ENCODE measurements at regions not wholly inside any gene's neighbourhood (a gene's known extent, or its start where the extent isn't known, plus 50 kb on each side); places are given as distances from the start of the nearest gene placed in this dataset.

DNA sequence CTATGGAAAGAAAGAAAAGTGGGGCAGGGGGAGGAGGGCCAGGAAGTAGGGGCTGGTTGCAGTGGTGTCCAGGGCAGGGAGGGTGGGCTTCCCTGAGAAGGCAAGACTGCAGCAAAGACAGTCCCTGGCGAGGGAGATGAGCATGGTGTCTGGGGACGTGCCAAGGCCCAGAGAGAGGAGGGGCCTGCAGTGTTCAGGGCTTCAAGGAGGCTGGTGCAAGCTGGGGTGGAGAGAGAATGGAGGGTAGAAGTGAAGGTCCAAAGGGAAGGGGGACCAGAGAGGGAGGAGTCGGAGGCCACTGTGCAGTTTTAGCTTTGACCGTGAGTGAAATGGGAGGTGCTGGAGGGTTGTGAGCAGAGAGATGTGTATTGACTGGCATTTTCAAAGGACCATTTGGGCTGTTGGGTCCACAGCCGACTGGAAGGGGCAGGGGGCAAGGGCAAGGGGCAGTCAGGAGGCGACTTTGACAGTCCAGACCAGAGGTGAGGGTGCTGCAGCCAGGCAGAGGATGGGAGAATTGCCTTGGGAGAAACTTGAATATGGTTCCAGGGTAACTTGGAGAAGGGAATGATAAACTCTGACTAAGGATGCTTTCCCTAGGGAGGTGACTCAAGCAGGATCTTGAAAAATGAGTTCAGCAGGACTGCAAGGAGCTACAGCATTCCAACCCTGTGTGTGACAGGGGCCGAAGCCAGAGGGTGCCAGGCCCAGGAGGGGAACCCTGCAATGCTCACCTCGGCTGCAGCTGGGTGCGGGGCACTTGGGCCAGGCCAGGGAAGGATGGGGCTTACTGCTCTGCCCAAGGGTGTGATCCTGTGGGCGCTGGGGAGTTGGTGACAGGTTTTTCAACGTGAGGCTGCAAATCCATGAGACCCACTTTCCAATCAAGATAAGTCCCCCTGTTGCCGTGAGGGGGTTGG lies 177.1 kb upstream of the HAAO start:
- TF ChIP-seq POLR2A (IDR thresholded peaks at IDR 0.05) (no peak), EP300 (IDR thresholded peaks at IDR 0.05) (no peak)
- TF ChIP-seq, protein P1, sequence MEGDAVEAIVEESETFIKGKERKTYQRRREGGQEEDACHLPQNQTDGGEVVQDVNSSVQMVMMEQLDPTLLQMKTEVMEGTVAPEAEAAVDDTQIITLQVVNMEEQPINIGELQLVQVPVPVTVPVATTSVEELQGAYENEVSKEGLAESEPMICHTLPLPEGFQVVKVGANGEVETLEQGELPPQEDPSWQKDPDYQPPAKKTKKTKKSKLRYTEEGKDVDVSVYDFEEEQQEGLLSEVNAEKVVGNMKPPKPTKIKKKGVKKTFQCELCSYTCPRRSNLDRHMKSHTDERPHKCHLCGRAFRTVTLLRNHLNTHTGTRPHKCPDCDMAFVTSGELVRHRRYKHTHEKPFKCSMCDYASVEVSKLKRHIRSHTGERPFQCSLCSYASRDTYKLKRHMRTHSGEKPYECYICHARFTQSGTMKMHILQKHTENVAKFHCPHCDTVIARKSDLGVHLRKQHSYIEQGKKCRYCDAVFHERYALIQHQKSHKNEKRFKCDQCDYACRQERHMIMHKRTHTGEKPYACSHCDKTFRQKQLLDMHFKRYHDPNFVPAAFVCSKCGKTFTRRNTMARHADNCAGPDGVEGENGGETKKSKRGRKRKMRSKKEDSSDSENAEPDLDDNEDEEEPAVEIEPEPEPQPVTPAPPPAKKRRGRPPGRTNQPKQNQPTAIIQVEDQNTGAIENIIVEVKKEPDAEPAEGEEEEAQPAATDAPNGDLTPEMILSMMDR (IDR thresholded peaks at IDR 0.05), result no peak
- WGBS, 2 donors, result 68 to 77% methylated on average over 10 to 12 of the region's 12 CpGs

DNA sequence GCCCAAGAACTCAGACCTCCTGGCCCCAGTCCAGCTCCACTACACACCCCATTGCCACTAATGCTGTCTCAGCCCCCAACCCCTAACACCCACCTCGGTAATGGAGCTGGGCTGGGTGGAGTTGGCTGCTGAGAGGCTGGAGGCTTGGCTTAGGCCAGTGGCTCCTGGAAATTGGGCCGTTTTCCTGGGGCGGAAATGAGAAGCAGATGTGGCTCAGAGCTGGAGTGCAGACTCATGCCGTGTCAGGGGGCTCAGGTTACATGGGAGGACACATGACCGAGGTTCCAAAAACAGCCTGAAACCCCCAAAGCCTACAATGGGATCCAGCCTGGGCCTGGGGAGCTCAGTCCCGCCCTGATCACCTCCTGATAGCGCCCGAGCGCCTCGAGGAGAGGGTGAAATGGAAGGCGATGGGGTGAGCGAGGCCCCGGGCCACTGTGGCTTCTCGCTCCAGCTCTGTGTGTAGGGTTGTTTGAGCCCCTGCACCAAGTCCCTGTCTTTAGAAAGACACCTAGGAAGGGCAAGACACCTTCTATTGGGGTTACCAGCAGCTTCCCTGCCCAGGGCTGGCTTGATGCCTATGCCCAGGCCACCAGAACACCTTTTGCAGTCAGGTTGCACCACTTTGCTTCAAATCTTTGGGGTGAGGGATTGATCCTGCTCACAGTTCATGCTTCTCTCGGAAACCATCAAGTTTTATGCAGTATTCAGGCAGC lies 175.7 kb upstream of the HAAO start:
- Histone ChIP-seq H3K36me3 (no peaks in the 10 kb centered on the region), H3K4me3 (no peak overlapping the region), H3K4me1 (peaks cover 0 to 61% (median 20%) of the 10 kb centered on the region in 4 donors), H3K9me3 (no peaks in the 10 kb centered on the region), H3K27me3 (no peaks in the 10 kb centered on the region), H3K27ac (peak overlapping the region; percentile 48 to 78 (median 67))
- no peak for TF ChIP-seq POLR2A (IDR thresholded peaks at IDR 0.05)
- peak in 1 of 2 donors; percentile 66 for TF ChIP-seq EP300 (IDR thresholded peaks at IDR 0.05)
- TF ChIP-seq, protein P1 (IDR thresholded peaks at IDR 0.05), result no peak
- WGBS, 2 donors, result 55 to 78% methylated on average over 13 to 15 of the region's 15 CpGs
- DNase-seq (ENCODE audit: low spot score in 2 of 2), result peak; percentile 59 to 75

More for the DNA sequence above, 177.1 kb upstream of the HAAO start:
- no peaks in the 10 kb centered on the region for H3K9me3 ChIP-seq
- no peak for DNase-seq (ENCODE audit: low spot score in 2 of 2)
- no peaks in the 10 kb centered on the region for H3K36me3 ChIP-seq
- no peak overlapping the region for H3K4me3 ChIP-seq
- peaks cover 0 to 58% (median 14%) of the 10 kb centered on the region in 4 donors for H3K4me1 ChIP-seq
- no peaks in the 10 kb centered on the region for H3K27me3 ChIP-seq
- H3K27ac ChIP-seq, result peak overlapping the region in 2 of 4 donors; percentile 39 to 78

DNA sequence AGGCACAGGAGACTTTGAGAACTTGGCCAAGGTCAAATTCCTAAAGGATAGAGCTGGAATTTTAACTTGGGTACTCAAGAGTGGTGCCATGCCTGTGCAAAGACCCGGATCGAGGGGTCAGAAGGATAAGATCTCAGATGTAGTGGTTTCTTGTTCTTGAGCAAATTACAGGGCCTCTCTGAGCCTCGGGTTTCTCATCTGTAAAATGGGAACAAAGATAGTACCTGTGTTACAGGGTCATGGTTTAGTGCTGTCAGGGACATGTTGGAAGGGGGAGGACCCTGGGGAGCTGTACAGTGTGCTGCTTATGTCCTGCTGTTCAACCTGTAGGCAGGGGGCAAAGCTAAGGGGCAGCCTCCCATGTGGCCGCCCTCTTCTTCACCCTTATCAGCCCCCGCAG lies 173.5 kb upstream of the HAAO start:
- H3K9me3 ChIP-seq, result no peaks in the 10 kb centered on the region
- 90 to 93% methylated on average over 5 of the region's 5 CpGs for WGBS, 2 donors
- no peak for DNase-seq (ENCODE audit: low spot score in 2 of 2)
- no peak overlapping the region for H3K4me3 ChIP-seq
- peak overlapping the region in 2 of 4 donors; percentile 7 to 63 for H3K27ac ChIP-seq
- no peaks in the 10 kb centered on the region for H3K27me3 ChIP-seq
- no peaks in the 10 kb centered on the region for H3K36me3 ChIP-seq
- TF ChIP-seq EP300 (IDR thresholded peaks at IDR 0.05) (no peak), POLR2A (IDR thresholded peaks at IDR 0.05) (no peak)
- TF ChIP-seq, protein P1 (IDR thresholded peaks at IDR 0.05), result no peak
- peaks cover 0 to 83% (median 43%) of the 10 kb centered on the region in 4 donors for H3K4me1 ChIP-seq

DNA sequence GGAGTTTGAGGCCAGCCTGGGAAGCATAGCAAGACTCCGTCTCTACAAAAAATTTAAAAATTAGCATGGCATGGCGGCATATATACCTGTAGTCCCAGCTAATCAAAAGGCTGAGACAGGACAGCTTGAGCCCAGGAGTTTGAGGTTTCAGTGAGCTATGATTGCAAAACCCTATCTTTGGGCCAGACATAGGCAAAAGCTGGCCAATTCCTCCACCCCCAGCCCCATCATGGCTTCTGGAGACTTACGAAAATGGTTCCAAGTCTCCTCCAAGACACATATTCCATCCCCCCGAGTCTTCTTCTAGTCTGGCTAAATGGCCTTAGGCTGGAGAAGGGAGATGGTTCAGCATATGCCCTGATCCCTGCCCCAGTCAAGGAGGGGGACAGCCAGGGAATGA lies 172.8 kb upstream of the HAAO start:
- TF ChIP-seq EP300 (IDR thresholded peaks at IDR 0.05), result no peak
- TF ChIP-seq, protein P1 (IDR thresholded peaks at IDR 0.05), result no peak
- TF ChIP-seq POLR2A (IDR thresholded peaks at IDR 0.05), result no peak
- 86 to 89% methylated on average over 4 of the region's 4 CpGs for WGBS, 2 donors
- no peaks in the 10 kb centered on the region for H3K9me3 ChIP-seq
- no peak for DNase-seq (ENCODE audit: low spot score in 2 of 2)
- no peaks in the 10 kb centered on the region for H3K36me3 ChIP-seq
- H3K27me3 ChIP-seq, result no peaks in the 10 kb centered on the region
- H3K4me1 ChIP-seq, result peaks cover 0 to 89% (median 50%) of the 10 kb centered on the region in 4 donors
- H3K4me3 ChIP-seq, result no peak overlapping the region
- peak overlapping the region; percentile 10 to 91 (median 64) for H3K27ac ChIP-seq

Measured in tibial nerve (tissue), 4 donors.